ENCODE measurements at regions not wholly inside any gene's neighbourhood (a gene's known extent, or its start where the extent isn't known, plus 50 kb on each side); places are given as distances from the start of the nearest gene placed in this dataset.

- Histone ChIP-seq H3K27ac (no peak overlapping the region), H3K4me3 (no peak overlapping the region), H3K9me3 (ENCODE audit: low read depth) (no peaks in the 10 kb centered on the region), H3K27me3 (no peaks in the 10 kb centered on the region), H3K4me1 (ENCODE audit: low read depth) (no peaks in the 10 kb centered on the region), H3K36me3 (no peaks in the 10 kb centered on the region)
- peak in 1 of 2 donors; percentile 50 for DNase-seq (ENCODE audit: low read depth in 1 of 2, low spot score in 1 of 2)
- no peak for TF ChIP-seq CTCF (IDR thresholded peaks at IDR 0.05; ENCODE audit: low read depth, low read length)
Measured at GRCh38 chr2:12120281-12121150, 374.1 kb downstream of the LPIN1 start.

GRCh38 chr2:12124790-12125189, 378.4 kb downstream of the LPIN1 start:
- Histone ChIP-seq H3K4me1 (ENCODE audit: low read depth) (no peaks in the 10 kb centered on the region), H3K9me3 (ENCODE audit: low read depth) (no peaks in the 10 kb centered on the region), H3K4me3 (no peak overlapping the region), H3K27ac (no peak overlapping the region), H3K36me3 (no peaks in the 10 kb centered on the region), H3K27me3 (no peaks in the 10 kb centered on the region)
- DNase-seq (ENCODE audit: low read depth in 1 of 2, low spot score in 1 of 2): no peak
- no peak for TF ChIP-seq CTCF (IDR thresholded peaks at IDR 0.05; ENCODE audit: low read depth, low read length)

GRCh38 chr2:12126318-12126717, 379.9 kb downstream of the LPIN1 start:
- no peak for TF ChIP-seq CTCF (IDR thresholded peaks at IDR 0.05; ENCODE audit: low read depth, low read length)
- DNase-seq (ENCODE audit: low read depth in 1 of 2, low spot score in 1 of 2): peak in 1 of 2 donors; percentile 12
- H3K27me3 ChIP-seq: no peaks in the 10 kb centered on the region
- no peak overlapping the region for H3K4me3 ChIP-seq
- H3K9me3 ChIP-seq (ENCODE audit: low read depth): no peaks in the 10 kb centered on the region
- no peak overlapping the region for H3K27ac ChIP-seq
- H3K36me3 ChIP-seq: no peaks in the 10 kb centered on the region
- no peaks in the 10 kb centered on the region for H3K4me1 ChIP-seq (ENCODE audit: low read depth)

- Histone ChIP-seq H3K27ac (no peak overlapping the region), H3K36me3 (no peaks in the 10 kb centered on the region), H3K9me3 (ENCODE audit: low read depth) (no peaks in the 10 kb centered on the region), H3K4me1 (ENCODE audit: low read depth) (no peaks in the 10 kb centered on the region), H3K27me3 (no peaks in the 10 kb centered on the region), H3K4me3 (no peak overlapping the region)
- DNase-seq (ENCODE audit: low read depth in 1 of 2, low spot score in 1 of 2): no peak
- no peak for TF ChIP-seq CTCF (IDR thresholded peaks at IDR 0.05; ENCODE audit: low read depth, low read length)
Measured at GRCh38 chr2:12127638-12128037, 381.2 kb downstream of the LPIN1 start.

GRCh38 chr2:12131975-12132374, 385.5 kb downstream of the LPIN1 start:
- H3K27me3 ChIP-seq: no peaks in the 10 kb centered on the region
- no peaks in the 10 kb centered on the region for H3K4me1 ChIP-seq (ENCODE audit: low read depth)
- TF ChIP-seq CTCF (IDR thresholded peaks at IDR 0.05; ENCODE audit: low read depth, low read length): no peak
- H3K9me3 ChIP-seq (ENCODE audit: low read depth): no peaks in the 10 kb centered on the region
- no peak overlapping the region for H3K27ac ChIP-seq
- peak in 1 of 2 donors; percentile 66 for DNase-seq (ENCODE audit: low read depth in 1 of 2, low spot score in 1 of 2)
- H3K36me3 ChIP-seq: no peaks in the 10 kb centered on the region
- H3K4me3 ChIP-seq: no peak overlapping the region

Data from cardiac muscle cell (in vitro differentiated cells and primary cell).